NCI-H2196 (cell line): ENCODE measurements at regions not wholly inside any gene's neighbourhood (a gene's known extent, or its start where the extent isn't known, plus 50 kb on each side); places are given as distances from the start of the nearest gene placed in this dataset.

ENCODE experiments used
- DNase-seq: peaks from one replicate; lab custom pipeline; 2025; ENCODE audit not compliant: unreplicated experiment; lab: John Stamatoyannopoulos, UW

GRCh38 chr4:129346036-129346435 is 250.1 kb downstream of the C4orf33 start:
- no peak for DNase-seq

GRCh38 chr4:129346734-129347133 is 250.8 kb downstream of the C4orf33 start:
- DNase-seq = no peak

- DNase-seq = peak; percentile 3
These were observed 255.1 kb downstream of the C4orf33 start for GRCh38 chr4:129350834-129351721.

- DNase-seq = no peak
These were observed 256.5 kb downstream of the C4orf33 start for GRCh38 chr4:129352480-129352879.

- DNase-seq = no peak
These were observed 257.5 kb downstream of the C4orf33 start for GRCh38 chr4:129353490-129353889.

- DNase-seq = no peak
These were observed 259.1 kb downstream of the C4orf33 start for GRCh38 chr4:129355031-129355430.

- DNase-seq = no peak
These were observed 259.6 kb downstream of the C4orf33 start for GRCh38 chr4:129355516-129355915.

- no peak for DNase-seq
These were observed 262.6 kb downstream of the C4orf33 start for GRCh38 chr4:129358571-129358970.

GRCh38 chr4:129359461-129359860 is 263.5 kb downstream of the C4orf33 start:
- DNase-seq = no peak

- DNase-seq = peak; percentile 36
These were observed 266.8 kb downstream of the C4orf33 start for GRCh38 chr4:129362691-129363274.

GRCh38 chr4:129364747-129365452 is 268.9 kb downstream of the C4orf33 start:
- DNase-seq = no peak

GRCh38 chr4:129369361-129370010 is 273.5 kb downstream of the C4orf33 start:
- no peak for DNase-seq

- DNase-seq = no peak
These were observed 275.1 kb downstream of the C4orf33 start for GRCh38 chr4:129371065-129371464.

GRCh38 chr4:129371926-129372325 is 276.0 kb downstream of the C4orf33 start:
- no peak for DNase-seq

GRCh38 chr4:129377131-129377845 is 281.3 kb downstream of the C4orf33 start:
- DNase-seq = no peak

GRCh38 chr4:129378364-129378763 is 282.4 kb downstream of the C4orf33 start:
- no peak for DNase-seq

GRCh38 chr4:129379429-129379828 is 283.5 kb downstream of the C4orf33 start:
- DNase-seq = no peak

GRCh38 chr4:129384974-129385373 is 289.0 kb downstream of the C4orf33 start:
- DNase-seq = no peak

- no peak for DNase-seq
These were observed 291.7 kb downstream of the C4orf33 start for GRCh38 chr4:129387666-129388065.

GRCh38 chr4:129393976-129394375 is 298.0 kb downstream of the C4orf33 start:
- DNase-seq = no peak

- DNase-seq = no peak
These were observed 298.7 kb downstream of the C4orf33 start for GRCh38 chr4:129394635-129395034.
